Astrocyte of the cerebellum (primary cell): ENCODE measurements at regions not wholly inside any gene's neighbourhood (a gene's known extent, or its start where the extent isn't known, plus 50 kb on each side); places are given as distances from the start of the nearest gene placed in this dataset.
A peak's percentile ranks its signal among the peaks of the same experiment; 100 is the strongest.
"Not testable (repeated sequence)": the region's sequence is repeated elsewhere in the genome, so short reads cannot be mapped to it uniquely, and the experiment has no call there.

Experiments
- DNase-seq: peaks from one replicate; pipeline ENCODE4 v3.0.0-alpha.2; 2011; ENCODE audit warnings: low read depth
- H3K4me3 ChIP-seq: 2 replicates; pipeline ENCODE4 v1.5.1; 2011; ENCODE audit warnings: mild to moderate bottlenecking, low read depth, low read length, moderate library complexity
- CTCF ChIP-seq: IDR thresholded peaks from 2 replicates; pipeline ENCODE4 v1.5.1; 2012; ENCODE audit warnings: low read length, low read depth, moderate library complexity, mild to moderate bottlenecking; ENCODE audit errors: missing control alignments
- in situ Hi-C: cut with HindIII; loops from 2 replicates; pipeline ENCODE4 v1.10.0; 2017; ENCODE audit warnings: low sequenced_read_pairs

GRCh38 chr10:2543974-2544373 is 523.4 kb upstream of the PFKP start:
- no peak for TF ChIP-seq CTCF
- no peak overlapping the region for H3K4me3 ChIP-seq
- in situ Hi-C loops, result no loop called here
- DNase-seq, result no peak

- TF ChIP-seq CTCF, result no peak
- in situ Hi-C loops, result no loop called here
- H3K4me3 ChIP-seq, result no peak overlapping the region
- DNase-seq, result no peak
Observed at GRCh38 chr10:2543142-2543886, 524.0 kb upstream of the PFKP start.

GRCh38 chr10:2541176-2541575 is 526.2 kb upstream of the PFKP start:
- in situ Hi-C loops, result no loop called here
- no peak for TF ChIP-seq CTCF
- no peak for DNase-seq
- H3K4me3 ChIP-seq, result no peak overlapping the region

GRCh38 chr10:2529945-2530344 is 537.4 kb upstream of the PFKP start:
- no peak overlapping the region for H3K4me3 ChIP-seq
- DNase-seq, result no peak
- TF ChIP-seq CTCF, result no peak
- in situ Hi-C loops, result no loop called here

GRCh38 chr10:2525781-2526180 is 541.6 kb upstream of the PFKP start:
- in situ Hi-C loops, result no loop called here

GRCh38 chr10:2519139-2519538 is 548.2 kb upstream of the PFKP start:
- no peak overlapping the region for H3K4me3 ChIP-seq
- in situ Hi-C loops, result no loop called here
- no peak for TF ChIP-seq CTCF
- no peak for DNase-seq

More at GRCh38 chr10:2525781-2526180, 541.6 kb upstream of the PFKP start:
- H3K4me3 ChIP-seq, result no peak overlapping the region
- DNase-seq, result no peak
- TF ChIP-seq CTCF, result no peak

- in situ Hi-C loops, result no loop called here
- DNase-seq, result peak; percentile 88
- no peak overlapping the region for H3K4me3 ChIP-seq
- TF ChIP-seq CTCF, result no peak
Observed at GRCh38 chr10:2509081-2509531, 558.2 kb upstream of the PFKP start.

GRCh38 chr10:2501366-2501940 is 565.9 kb upstream of the PFKP start:
- in situ Hi-C loops, H3K4me3 ChIP-seq, DNase-seq: not testable (repeated sequence)
